ENCODE measurements at regions not wholly inside any gene's neighbourhood (a gene's known extent, or its start where the extent isn't known, plus 50 kb on each side); places are given as distances from the start of the nearest gene placed in this dataset.

- Histone ChIP-seq H3K9ac (ENCODE audit: low read length) (no peak overlapping the region), H4K20me1 (ENCODE audit: insufficient read depth) (no peaks in the 10 kb centered on the region), H3K4me2 (ENCODE audit: low read length) (no peak overlapping the region), H3K9me3 (ENCODE audit: control insufficient read depth in 1 of 2, insufficient read depth in 1 of 2, low read depth in 1 of 2, low read length in 2 of 2) (no peaks in the 10 kb centered on the region), H3K9me2 (ENCODE audit: insufficient read depth) (no peaks in the 10 kb centered on the region), H3K27ac (ENCODE audit: low read depth, low read length) (no peak overlapping the region), H3K79me2 (ENCODE audit: insufficient read depth, low read length) (no peaks in the 10 kb centered on the region), H3K36me3 (ENCODE audit: control insufficient read depth in 1 of 2, insufficient read depth in 2 of 2, low read length in 2 of 2) (no peaks in the 10 kb centered on the region), H3K4me3 (replicated peaks in 1 of 2; ENCODE audit: low read depth in 1 of 2, low read length in 2 of 2) (no peak overlapping the region), H2AFZ (ENCODE audit: low read depth, low read length, poor library complexity, severe bottlenecking) (no peak overlapping the region), H3K4me1 (ENCODE audit: control insufficient read depth in 1 of 2, insufficient read depth in 2 of 2, low read length in 2 of 2) (no peaks in the 10 kb centered on the region), H3K27me3 (ENCODE audit: insufficient read depth, low read length) (no peaks in the 10 kb centered on the region)
- ChIA-PET RAD21 (ENCODE audit: low non-redundant PET in 1 of 2, low total read pairs in 2 of 2, uncharacterized antibody in 2 of 2, unreplicated experiment in 2 of 2) (no interaction called here), CTCF (interaction anchor here (1.0 kb wide), 1 partner anchor 13 kb away, joined by 3 read pairs; no protein-coding TSS in a partner anchor), POLR2A (no interaction called here)
- intact Hi-C loops (cut with micrococcal nuclease), result no loop called here
- ATAC-seq (no peak), DNase-seq (ENCODE audit: low read depth, low spot score) (no peak)
- 0 out of 6 replicates have a peak, but pooled peaks of 1 of the 3 experiments have one; percentile 12 for TF ChIP-seq CTCF (IDR thresholded peaks at IDR 0.05 in 2 of 3, conservative IDR thresholded peaks at IDR 0.05 in 1 of 3; ENCODE audit: borderline replicate concordance in 1 of 3, insufficient read depth in 1 of 3, low read depth in 2 of 3, low read length in 2 of 3)
- TF ChIP-seq RAD21 (IDR thresholded peaks at IDR 0.05; ENCODE audit: low read depth), result peak; percentile 25; the same call in 1 of the 2 replicates
- TF ChIP-seq POLR2AphosphoS5 (IDR thresholded peaks at IDR 0.05; ENCODE audit: low read depth, low read length), result no peak
- BruUV-seq (replicated peaks), result no TSS peak
Measured at GRCh38 chr6:112877134-112878100, 530.3 kb downstream of the RFPL4B start.

- Histone ChIP-seq H3K27me3 (ENCODE audit: insufficient read depth, low read length) (no peaks in the 10 kb centered on the region), H3K4me1 (ENCODE audit: control insufficient read depth in 1 of 2, insufficient read depth in 2 of 2, low read length in 2 of 2) (no peaks in the 10 kb centered on the region), H3K9ac (ENCODE audit: low read length) (no peak overlapping the region), H3K79me2 (ENCODE audit: insufficient read depth, low read length) (no peaks in the 10 kb centered on the region), H3K36me3 (ENCODE audit: control insufficient read depth in 1 of 2, insufficient read depth in 2 of 2, low read length in 2 of 2) (no peaks in the 10 kb centered on the region), H2AFZ (ENCODE audit: low read depth, low read length, poor library complexity, severe bottlenecking) (no peak overlapping the region), H3K27ac (ENCODE audit: low read depth, low read length) (no peak overlapping the region), H3K4me2 (ENCODE audit: low read length) (no peak overlapping the region), H3K9me2 (ENCODE audit: insufficient read depth) (no peaks in the 10 kb centered on the region), H3K9me3 (ENCODE audit: control insufficient read depth in 1 of 2, insufficient read depth in 1 of 2, low read depth in 1 of 2, low read length in 2 of 2) (no peaks in the 10 kb centered on the region), H4K20me1 (ENCODE audit: insufficient read depth) (no peaks in the 10 kb centered on the region), H3K4me3 (replicated peaks in 1 of 2; ENCODE audit: low read depth in 1 of 2, low read length in 2 of 2) (no peak overlapping the region)
- no TSS peak for BruUV-seq (replicated peaks)
- ChIA-PET POLR2A (no interaction called here), RAD21 (ENCODE audit: low non-redundant PET in 1 of 2, low total read pairs in 2 of 2, uncharacterized antibody in 2 of 2, unreplicated experiment in 2 of 2) (no interaction called here), CTCF (no interaction called here)
- ATAC-seq (peak; percentile 44), DNase-seq (ENCODE audit: low read depth, low spot score) (no peak)
- intact Hi-C loops (cut with micrococcal nuclease), result no loop called here
- peak in 1 of 3 experiments; percentile 16; a peak in 1 of 6 replicates for TF ChIP-seq CTCF (IDR thresholded peaks at IDR 0.05 in 2 of 3, conservative IDR thresholded peaks at IDR 0.05 in 1 of 3; ENCODE audit: borderline replicate concordance in 1 of 3, insufficient read depth in 1 of 3, low read depth in 2 of 3, low read length in 2 of 3)
- no peak for TF ChIP-seq CEBPB (IDR thresholded peaks at IDR 0.05; ENCODE audit: low read depth)
Measured at GRCh38 chr6:112879920-112880413, 532.8 kb downstream of the RFPL4B start.
